ENCODE measurements at regions not wholly inside any gene's neighbourhood (a gene's known extent, or its start where the extent isn't known, plus 50 kb on each side); places are given as distances from the start of the nearest gene placed in this dataset.

DNA sequence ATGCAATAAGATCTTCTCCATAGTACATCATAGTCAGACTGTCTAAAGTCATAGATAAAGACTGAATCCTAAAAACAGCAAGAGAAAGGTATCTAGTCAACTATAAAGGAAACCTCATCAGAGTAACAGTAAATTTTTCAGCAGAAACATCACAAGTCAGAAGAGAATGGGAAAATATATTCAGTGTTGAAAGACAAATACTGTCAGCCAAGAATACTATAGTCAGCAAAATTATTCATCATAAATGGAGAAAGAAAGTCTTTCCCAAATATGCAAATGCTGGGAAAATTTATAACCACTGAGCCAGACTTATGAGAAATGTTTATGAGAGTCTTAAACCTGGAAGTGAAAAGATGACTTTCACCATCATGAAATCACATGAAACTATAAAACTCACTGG is 136.7 kb downstream of the KDR start:
- no peak for DNase-seq (ENCODE audit: low spot score)

DNA sequence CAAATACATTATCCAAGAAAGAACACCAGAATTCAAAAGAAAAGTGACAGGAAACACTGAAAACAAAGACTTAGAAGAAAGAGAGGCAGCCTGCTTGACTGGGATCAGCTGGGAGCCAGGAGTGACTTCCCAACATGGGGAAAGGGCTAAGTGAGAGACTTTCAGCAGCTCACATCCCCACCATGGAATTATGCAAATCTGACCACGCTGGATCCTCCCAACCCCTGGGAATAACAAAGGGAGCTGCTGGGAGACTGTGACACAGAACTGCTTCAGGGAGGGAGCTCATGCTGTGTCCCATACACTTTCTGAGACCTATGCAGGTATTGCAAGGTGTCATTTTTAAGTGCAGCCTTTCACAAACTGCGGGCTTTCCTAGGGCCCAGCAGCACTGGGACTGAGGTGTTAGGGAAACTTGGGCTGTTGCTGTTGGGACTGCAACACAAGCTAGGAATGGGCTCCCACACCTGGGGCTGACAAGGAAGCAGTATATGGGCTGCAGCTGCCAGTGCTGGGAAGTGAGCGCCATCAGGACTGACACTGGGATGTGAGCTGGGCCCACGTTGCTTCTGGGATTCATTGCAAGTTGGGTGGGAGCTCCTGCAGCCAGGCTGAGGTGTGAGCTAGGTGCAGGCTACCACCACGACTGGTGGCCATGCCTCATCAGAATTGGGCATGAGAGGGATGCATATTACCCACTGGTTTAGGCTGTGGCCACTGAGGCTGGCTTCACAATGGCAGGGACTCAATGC is 139.1 kb downstream of the KDR start:
- DNase-seq (ENCODE audit: low spot score) = no peak

DNA sequence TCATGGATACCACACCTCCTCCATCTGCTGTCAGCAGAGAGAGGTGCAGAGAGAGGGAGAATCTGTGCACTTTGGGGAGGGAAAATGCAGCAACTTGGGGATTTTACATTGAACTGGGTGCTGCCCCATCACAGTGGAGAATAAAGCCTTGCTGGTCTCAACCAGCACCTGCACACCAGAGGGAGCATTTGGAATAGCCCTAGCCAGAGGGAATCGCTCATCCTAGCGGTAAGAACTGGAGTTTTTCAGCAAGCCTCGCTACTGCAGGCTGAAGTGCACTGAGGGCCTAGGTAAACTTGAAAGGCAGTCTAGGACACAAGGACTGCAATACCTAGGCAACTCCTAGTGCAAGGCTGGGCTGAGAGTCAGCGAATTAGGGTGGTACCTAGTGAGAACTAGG is 148.7 kb downstream of the KDR start:
- no peak for DNase-seq (ENCODE audit: low spot score)

DNA sequence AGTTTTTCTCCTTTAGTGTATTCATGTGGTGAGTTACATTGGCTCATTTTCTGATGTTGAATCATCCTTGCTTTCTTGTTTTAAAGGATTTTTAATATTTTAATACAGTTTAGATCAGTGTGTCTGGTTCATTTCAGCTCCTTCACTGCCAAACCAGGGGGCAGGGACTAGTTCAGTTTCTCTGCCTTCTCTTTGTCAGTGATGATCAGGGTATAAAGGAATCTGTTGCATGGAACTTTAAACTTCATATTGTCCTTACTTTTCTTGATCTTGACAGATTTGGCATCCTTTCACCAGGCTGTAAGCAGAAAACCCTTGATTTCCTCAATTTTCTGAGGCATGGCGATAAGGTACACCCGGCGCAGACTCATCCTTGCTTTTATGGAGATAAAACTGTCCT is 149.4 kb downstream of the KDR start:
- no peak for DNase-seq (ENCODE audit: low spot score)

DNA sequence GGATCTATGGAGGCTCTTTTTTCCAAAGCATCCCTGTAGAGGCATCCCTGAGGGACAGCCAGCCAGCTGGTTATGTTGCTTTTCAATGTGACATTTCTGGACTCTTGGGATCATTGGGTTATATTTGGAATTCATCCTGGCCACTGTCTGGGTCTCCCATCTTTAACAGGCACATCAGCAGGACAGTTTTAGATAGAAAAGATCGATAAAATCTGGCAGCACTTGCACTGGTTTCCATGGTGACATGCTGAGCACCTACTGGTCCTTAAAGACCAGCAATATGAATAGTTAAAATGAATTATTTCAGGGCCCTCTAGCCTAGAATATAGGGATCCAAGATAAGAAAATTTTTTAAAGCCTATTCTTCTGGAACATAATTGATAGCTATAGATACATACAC is 151.6 kb downstream of the KDR start:
- DNase-seq (ENCODE audit: low spot score) = no peak

DNA sequence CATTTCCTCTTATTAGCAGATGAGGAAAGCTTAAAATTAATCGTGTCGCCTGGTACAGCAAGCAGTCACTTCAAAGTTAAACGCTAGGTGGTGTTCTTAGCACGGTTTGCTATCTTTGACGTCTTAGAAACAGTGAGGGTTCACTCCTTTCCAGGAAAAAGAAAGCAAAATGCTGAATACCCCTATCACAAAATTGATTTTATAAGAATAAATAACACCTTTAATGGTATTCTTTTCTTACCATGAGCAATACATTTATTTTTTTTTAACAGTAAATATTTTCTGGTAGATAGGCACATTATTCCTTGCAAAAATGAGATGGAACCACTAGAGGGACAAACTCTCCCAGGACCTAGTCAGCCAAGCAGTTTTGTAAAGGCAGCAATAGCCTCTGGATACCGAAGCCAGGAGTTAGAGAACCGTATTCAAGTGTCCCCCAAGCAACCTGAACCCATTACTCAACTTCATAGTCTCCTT is 153.9 kb downstream of the KDR start:
- peak; percentile 56 for DNase-seq (ENCODE audit: low spot score)

DNA sequence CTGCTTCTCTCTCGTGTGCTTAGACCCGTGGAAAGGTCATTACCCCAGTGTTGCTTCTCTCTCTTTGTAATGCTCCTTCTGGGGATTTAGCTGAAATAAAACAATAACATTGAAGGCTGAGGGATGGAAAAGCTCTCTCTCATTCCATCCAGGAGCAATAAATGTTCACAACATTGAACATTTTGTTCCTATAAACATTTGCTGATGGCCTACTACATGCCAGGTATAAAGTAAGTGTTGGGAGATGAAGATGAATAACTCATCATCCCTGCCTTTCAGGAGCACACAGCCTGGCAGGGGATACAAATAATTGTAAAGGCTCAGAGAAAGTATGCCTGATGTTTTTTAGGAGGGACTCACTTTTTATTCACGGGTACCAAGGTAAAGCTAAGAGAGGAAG is 158.1 kb downstream of the KDR start:
- DNase-seq (ENCODE audit: low spot score) = no peak

DNA sequence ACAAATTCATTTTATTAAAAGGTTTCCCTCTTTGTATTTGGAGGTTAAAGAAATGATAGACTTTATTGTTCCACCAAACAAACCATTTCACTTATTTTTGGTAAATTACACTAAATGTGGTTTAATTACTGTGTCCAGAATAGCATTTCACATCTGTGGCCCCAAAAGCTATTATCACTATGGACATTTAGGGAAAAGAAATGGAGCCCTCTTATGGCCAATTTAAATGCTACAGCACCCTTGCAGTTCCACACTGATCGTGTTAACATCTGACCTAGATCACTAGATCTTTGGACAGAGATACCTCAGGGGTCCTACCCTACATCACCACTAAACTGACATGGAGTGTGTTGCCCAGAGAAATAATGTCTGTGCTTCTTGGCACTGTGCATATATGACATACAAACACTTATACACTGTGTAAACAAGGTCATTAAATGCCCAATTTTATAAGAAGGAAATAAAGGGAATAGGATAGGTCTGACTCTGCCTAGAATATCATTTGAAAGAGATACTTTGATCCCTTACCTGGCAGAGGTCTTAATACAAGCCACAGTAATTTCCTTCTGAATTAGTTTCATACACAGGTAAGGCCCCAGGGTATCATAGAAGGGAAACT is 163.9 kb downstream of the KDR start:
- DNase-seq (ENCODE audit: low spot score) = peak; percentile 26

DNA sequence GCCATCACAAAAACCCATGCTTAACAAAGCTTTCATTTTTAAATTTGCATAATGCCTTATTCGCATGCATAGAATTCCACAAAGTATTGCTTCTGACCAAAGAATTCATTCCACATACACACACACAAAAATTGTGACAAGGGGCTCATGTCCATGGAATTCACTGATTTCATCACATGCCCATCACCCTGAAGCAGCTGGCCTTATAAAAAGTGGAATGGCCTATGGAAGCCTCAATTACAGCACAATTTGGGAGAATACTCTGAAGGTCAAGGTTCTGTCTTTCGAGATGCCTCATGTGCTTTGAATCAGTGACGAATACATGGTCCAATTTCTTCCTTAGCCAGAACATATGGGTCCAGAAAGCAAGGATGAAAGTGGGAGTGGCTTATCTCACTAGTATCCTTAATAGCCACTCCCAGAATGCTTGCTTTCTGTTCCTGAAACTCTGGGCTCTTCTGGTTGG is 165.7 kb downstream of the KDR start:
- DNase-seq (ENCODE audit: low spot score) = peak; percentile 57

DNA sequence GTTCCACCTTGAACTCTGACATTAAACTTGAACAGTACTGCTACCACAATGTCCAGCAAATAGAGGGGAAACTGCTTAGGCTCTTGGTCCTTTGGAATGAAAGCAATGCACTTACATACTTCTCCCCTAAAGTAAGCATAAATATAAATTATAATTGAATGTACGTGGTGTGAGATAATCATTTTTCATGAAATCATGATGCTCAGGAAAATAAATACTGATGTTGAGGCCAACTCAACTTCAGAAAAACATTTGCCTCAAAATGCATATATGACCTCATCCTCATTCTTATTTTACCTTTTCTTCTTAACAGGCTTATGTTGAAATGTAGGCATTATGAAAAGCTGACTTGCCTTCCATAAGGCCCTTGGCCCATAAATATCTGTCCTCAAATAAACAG is 166.3 kb downstream of the KDR start:
- DNase-seq (ENCODE audit: low spot score) = no peak

DNA sequence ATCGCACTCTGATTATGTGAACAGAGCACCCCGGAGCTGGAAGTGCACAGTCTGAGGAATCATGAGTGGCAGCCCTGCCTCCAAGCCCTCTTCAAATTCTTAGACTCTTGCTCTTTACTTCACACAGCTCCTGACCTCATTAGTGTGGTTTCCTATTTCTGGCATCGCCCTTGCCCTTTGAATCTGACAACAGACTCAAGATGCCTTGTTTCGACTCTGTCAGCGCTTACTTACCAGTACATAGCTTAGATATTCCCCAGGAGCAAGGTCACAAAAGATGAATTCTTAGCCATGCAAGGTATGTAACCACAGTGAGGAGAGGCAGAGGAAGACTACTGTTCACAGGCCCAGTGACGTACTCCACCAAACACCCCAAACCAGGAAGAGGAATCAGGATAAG is 167.2 kb downstream of the KDR start:
- DNase-seq (ENCODE audit: low spot score) = no peak

DNA sequence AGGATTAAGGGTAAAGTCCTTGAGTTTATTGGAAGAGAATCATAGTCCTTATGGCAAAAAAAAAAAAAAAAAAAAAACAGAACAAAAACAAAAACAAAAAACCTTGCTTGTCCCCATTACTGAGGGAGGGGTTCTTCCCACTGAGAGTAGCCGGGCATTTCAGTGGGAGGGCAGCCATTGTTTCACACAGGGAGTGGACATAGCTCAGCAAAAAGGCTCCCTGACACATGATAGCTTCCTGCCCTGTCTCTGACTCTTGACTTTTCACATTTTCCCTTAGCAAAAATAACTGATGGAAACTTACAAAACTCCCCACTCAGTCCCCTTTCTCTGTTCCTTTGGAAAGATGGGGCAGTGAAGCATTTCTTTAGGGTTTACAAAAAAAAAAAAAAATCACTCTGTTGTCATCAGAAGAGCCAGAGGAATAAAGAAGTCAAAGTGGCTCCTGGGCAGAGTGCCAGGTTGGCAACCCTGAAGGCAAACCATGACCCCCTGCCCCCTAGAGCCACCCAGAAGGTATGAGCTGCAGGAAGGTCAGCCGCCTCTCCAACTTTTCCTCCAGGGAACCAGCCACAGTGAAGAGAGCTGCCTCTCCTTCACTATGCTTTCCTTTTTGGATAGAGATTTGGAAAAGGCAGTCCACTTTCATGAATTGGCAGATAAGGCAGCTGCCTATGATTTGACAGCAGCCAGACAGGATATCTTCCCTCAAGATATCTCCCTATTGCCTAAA is 170.6 kb downstream of the KDR start:
- DNase-seq (ENCODE audit: low spot score) = no peak

DNA sequence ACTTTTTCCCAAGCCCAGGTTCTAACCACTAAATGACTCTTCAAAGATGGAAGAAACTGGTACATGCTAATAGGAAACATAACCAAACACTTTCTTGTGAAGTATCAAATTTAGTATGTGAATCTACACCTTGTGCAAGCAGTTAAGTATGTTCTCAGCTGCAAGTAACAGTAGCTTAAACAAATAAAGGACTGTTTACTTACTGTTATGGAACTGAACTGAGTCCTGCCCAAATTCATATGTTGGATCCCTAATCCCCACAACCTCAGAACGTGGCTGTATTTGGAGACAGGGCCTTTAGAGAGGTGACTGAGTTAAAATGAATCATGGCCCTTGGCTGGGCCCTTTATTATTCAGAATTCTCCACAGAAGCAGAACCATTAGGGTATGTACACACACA is 178.7 kb downstream of the KDR start:
- no peak for DNase-seq (ENCODE audit: low spot score)

DNA sequence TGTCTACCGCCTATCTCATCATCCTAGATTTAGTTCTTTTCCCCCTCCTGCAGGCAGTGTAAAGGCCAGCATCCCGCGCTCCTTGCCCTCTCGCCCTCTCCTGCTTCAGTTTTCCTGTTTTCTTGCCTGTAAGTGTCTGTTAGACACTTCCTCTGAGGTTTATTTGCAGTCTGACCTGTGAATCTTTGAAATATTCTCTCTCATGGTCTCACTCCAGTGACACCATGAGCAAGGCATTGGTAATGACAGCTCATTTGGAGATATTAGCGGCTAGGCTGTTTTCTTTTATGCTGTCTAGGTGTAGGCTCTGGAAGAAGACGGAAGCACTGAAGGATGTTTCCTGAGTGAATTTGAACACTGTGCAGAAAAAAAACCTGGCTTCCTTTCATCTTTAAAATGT is 179.6 kb downstream of the KDR start:
- DNase-seq (ENCODE audit: low spot score) = no peak

DNA sequence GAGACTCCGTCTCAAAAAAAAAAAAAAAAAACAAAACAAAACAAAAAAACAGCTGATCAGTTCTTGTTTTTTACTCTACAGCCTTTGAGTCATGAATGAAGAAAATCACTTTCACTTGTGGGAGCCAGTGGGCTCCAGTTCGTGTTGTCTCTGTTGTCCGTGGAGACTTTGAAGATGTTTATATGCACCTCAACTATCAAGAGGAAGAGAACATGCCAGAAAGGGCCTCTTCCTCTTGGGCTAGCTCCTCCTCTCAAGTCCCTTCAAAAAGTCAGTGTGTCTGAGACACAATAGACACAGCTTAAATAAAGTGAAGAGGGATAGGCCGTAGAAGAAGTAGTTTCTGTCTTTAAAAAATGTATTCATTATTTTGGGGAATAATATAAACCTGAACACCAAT is 182.7 kb downstream of the KDR start:
- no peak for DNase-seq (ENCODE audit: low spot score)

DNA sequence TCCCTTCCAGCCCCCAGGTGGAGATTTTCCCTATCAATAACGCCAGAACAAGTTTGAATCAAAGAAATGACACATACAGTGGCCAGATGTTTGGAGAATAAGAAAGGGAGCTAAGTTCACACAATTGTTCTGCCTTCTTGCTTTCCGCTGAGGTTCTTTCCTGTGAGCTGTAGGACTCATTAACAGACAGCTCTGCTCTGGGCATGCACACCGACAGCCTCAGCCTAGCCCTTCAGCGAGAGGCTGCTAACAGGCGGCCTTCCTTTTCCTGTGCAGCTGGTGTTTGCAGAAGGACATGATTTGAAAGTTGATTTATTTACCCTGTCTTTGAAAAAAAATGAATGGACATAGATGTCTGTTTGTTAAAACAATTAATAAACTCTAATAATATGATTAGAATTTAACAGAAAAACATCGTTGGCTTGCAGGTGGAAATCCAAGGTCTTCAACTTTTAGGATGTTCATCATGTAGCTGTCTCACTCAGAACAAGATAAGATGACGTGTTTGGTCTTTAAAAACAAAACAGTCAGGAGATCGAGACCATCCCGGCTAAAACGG is 183.3 kb downstream of the KDR start:
- DNase-seq (ENCODE audit: low spot score) = no peak

DNA sequence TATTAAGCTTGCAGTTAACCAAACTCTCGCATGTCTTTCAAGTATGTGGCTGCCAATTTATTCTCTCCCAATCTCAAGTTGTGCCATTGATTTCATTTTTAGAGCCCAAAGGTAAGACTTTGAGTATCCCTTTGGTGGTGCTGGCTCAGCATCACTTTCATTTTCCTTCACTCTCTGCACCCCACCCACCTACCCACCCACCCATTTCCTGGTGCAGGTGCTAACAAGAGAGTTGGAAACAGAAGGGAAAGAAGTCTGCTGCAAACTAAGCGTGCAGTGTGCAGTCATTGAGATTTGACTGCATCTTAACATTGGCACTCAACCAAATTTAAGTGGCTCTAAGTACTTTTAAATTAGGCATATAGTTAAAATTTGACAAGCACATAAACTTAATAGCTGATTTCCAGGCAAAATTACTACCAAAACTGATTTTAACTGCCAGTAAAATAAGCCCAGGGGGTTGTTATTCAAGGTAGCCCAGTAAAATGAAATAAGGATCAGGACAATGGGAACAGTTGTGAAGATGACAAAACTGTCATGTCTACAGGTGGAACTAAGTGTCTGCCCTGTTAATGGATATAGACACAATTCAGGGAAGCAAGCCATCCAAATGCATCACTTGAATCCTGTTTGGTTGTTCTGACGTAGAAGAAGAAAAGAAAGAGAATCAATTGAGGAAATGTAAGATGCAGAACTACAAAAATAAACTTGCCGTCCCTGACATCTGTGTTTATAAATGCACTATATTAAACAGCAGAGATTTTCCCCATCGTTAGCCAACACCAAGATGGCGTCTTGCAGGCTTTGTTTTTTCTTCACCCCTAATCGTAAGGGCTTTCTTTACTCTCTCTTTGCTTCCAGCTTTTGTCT is 184.2 kb downstream of the KDR start:
- no peak for DNase-seq (ENCODE audit: low spot score)

DNA sequence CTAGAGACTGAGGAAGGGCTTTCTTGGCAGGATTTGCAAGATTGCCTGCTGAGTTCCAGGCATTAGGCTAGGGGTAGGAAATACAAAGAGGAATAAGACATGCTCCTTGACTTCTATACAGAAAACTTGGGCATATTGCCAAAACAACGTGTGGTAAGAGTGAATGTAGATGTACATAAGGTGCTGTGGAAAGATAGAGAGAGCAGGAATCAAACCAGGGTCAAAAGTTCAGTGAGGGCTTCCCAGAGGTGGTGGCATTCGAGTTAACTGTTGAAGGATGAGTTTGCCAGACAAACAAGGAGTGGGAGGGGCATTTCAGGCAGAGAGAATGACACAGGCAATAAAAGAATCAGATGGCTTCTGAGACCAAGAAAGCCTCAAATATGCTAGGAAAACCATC is 187.9 kb downstream of the KDR start:
- no peak for DNase-seq (ENCODE audit: low spot score)

DNA sequence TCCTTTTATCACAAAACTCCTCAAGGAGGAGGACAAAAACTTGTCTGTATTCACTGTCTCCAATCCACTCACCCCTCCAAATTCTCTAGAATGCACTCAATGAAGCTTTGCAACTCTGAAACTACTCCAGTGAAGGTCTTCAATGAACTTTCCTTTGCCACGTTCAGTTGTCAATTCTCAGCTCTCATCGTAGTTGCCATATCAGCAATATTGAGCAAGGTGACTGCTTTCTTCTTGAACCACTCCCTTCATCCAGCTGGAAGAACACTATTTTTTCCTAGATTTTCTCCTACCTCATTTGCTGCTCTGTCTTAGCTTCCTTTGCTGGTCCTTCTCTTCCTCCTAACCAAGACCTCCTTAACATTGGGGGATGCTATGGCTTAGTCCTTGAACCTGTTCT is 191.8 kb downstream of the KDR start:
- no peak for DNase-seq (ENCODE audit: low spot score)

DNA sequence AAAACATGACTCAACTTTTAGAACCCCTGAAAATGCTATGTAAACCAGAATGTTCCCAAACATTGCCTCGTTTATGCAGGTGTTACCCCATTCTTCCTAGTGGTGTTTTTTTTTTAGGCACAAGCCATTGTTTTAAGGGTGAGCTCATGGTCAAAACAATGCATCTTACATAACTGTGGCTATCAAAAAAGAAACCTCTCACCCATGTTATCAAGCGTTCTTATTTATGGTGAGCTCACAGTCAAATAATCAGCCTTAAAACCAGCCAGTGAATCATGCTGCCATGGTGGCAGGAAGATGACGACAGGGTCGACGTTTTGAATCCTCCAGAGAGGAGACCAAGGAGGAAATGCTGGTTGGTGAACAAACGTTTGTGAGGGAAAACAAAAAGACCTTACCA is 195.2 kb downstream of the KDR start:
- no peak for DNase-seq (ENCODE audit: low spot score)

DNA sequence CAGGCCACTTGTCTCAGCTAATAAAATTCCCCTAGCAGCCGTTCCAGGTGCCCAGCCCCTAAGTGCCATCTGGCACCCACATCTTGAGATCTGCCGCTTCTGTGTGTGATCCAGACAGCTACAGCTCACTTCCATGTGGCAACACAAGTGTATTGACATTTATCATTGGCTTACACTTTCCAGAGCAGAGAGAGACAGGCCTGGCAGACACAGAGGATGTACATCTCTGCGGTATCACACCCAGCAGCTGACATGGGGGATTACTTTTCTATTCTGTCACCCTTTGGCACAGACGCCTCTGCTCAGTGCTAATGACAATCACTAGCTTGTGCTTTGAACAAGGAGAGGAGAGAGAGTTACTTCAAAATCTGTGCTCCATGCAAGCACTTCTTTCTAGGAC is 195.9 kb downstream of the KDR start:
- no peak for DNase-seq (ENCODE audit: low spot score)

DNA sequence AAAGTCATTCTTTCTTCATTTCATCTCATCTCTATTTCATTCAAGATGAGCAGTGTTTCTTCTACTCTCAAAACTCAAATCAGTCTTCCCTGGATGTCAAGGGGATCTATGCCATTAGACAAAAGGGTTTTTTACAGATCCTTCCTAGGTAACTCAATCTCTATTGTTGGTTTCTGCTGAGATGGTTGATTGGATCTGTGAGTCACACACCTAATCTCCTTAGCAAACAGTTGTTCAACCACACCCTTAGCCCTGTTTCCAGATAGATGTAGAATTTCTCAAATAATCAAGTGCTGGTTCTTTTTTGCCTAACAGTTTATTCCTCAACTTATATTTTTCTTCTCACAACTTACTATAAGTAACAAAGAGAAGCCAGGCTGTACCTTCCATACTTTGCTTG is 200.5 kb downstream of the KDR start:
- DNase-seq (ENCODE audit: low spot score) = no peak

All from AG08396 (cell line).